Stimulated activated naive CD8-positive, alpha-beta T cell treated with anti-CD3 and anti-CD28 coated beads, Interleukin-15, Interleukin-2, amounts not matched to agents 100 ng/mL and 50 ng/mL, for 24 hours (primary cell): ENCODE measurements at regions not wholly inside any gene's neighbourhood (a gene's known extent, or its start where the extent isn't known, plus 50 kb on each side); places are given as distances from the start of the nearest gene placed in this dataset.

Experiments used
- H3K27ac Mint-ChIP-seq: one replicate; pipeline ENCODE4 v1.8.0; 2021; ENCODE audit warnings: mild to moderate bottlenecking, mixed read lengths
- H3K27me3 Mint-ChIP-seq: one replicate; pipeline ENCODE4 v1.8.0; 2021; ENCODE audit warnings: mixed read lengths
- H3K36me3 Mint-ChIP-seq: one replicate; pipeline ENCODE4 v1.8.0; 2021; ENCODE audit warnings: low read depth, mixed read lengths
- H3K4me1 Mint-ChIP-seq: one replicate; pipeline ENCODE4 v1.8.0; 2021; ENCODE audit warnings: low read depth, mixed read lengths
- H3K4me3 Mint-ChIP-seq: one replicate; pipeline ENCODE4 v1.8.0; 2021; ENCODE audit warnings: mild to moderate bottlenecking, mixed read lengths
- H3K9me3 Mint-ChIP-seq: one replicate; pipeline ENCODE4 v1.8.0; 2021; ENCODE audit warnings: mixed read lengths

- H3K36me3 Mint-ChIP-seq: no peaks in the 10 kb centered on the region
- no peak overlapping the region for H3K27ac Mint-ChIP-seq
- no peaks in the 10 kb centered on the region for H3K9me3 Mint-ChIP-seq
Observed at GRCh38 chr11:122509091-122509490, 146.4 kb upstream of the UBASH3B start.

GRCh38 chr11:122505304-122506006 lies 150.1 kb upstream of the UBASH3B start:
- Mint-ChIP-seq H3K4me1 (no peaks in the 10 kb centered on the region), H3K4me3 (no peak overlapping the region), H3K27ac (no peak overlapping the region), H3K27me3 (peaks cover 30% of the 10 kb centered on the region), H3K9me3 (no peaks in the 10 kb centered on the region), H3K36me3 (no peaks in the 10 kb centered on the region)

More at GRCh38 chr11:122509091-122509490, 146.4 kb upstream of the UBASH3B start:
- no peak overlapping the region for H3K4me3 Mint-ChIP-seq
- no peaks in the 10 kb centered on the region for H3K4me1 Mint-ChIP-seq
- peaks cover 23% of the 10 kb centered on the region for H3K27me3 Mint-ChIP-seq

GRCh38 chr11:122494221-122494620 lies 161.3 kb upstream of the UBASH3B start:
- H3K4me3 Mint-ChIP-seq: no peak overlapping the region
- no peaks in the 10 kb centered on the region for H3K36me3 Mint-ChIP-seq
- no peaks in the 10 kb centered on the region for H3K4me1 Mint-ChIP-seq
- peaks cover 8% of the 10 kb centered on the region for H3K27me3 Mint-ChIP-seq
- H3K27ac Mint-ChIP-seq: no peak overlapping the region
- peaks cover 3% of the 10 kb centered on the region for H3K9me3 Mint-ChIP-seq

GRCh38 chr11:122491509-122491908 lies 164.0 kb upstream of the UBASH3B start:
- H3K4me3 Mint-ChIP-seq: no peak overlapping the region
- H3K27ac Mint-ChIP-seq: no peak overlapping the region
- no peaks in the 10 kb centered on the region for H3K9me3 Mint-ChIP-seq
- no peaks in the 10 kb centered on the region for H3K36me3 Mint-ChIP-seq
- peaks cover under 1% of the 10 kb centered on the region for H3K27me3 Mint-ChIP-seq
- no peaks in the 10 kb centered on the region for H3K4me1 Mint-ChIP-seq

- Mint-ChIP-seq H3K9me3 (no peaks in the 10 kb centered on the region), H3K27me3 (no peaks in the 10 kb centered on the region), H3K27ac (no peak overlapping the region), H3K4me1 (no peaks in the 10 kb centered on the region), H3K4me3 (no peak overlapping the region), H3K36me3 (no peaks in the 10 kb centered on the region)
Observed at GRCh38 chr11:122488892-122489706, 166.4 kb upstream of the UBASH3B start.

GRCh38 chr11:122487669-122488068 lies 167.9 kb upstream of the UBASH3B start:
- Mint-ChIP-seq H3K4me1 (no peaks in the 10 kb centered on the region), H3K4me3 (no peak overlapping the region), H3K27me3 (no peaks in the 10 kb centered on the region), H3K27ac (no peak overlapping the region), H3K9me3 (peaks cover 11% of the 10 kb centered on the region), H3K36me3 (no peaks in the 10 kb centered on the region)

GRCh38 chr11:122486793-122487495 lies 168.6 kb upstream of the UBASH3B start:
- Mint-ChIP-seq H3K9me3 (peaks cover 15% of the 10 kb centered on the region), H3K36me3 (no peaks in the 10 kb centered on the region), H3K4me3 (no peak overlapping the region), H3K27me3 (no peaks in the 10 kb centered on the region), H3K27ac (no peak overlapping the region), H3K4me1 (no peaks in the 10 kb centered on the region)

- Mint-ChIP-seq H3K4me3 (no peak overlapping the region), H3K27me3 (peaks cover 24% of the 10 kb centered on the region), H3K27ac (no peak overlapping the region), H3K4me1 (no peaks in the 10 kb centered on the region), H3K36me3 (no peaks in the 10 kb centered on the region), H3K9me3 (peaks cover 22% of the 10 kb centered on the region)
Observed at GRCh38 chr11:122478986-122479385, 176.5 kb upstream of the UBASH3B start.

- peaks cover under 1% of the 10 kb centered on the region for H3K27me3 Mint-ChIP-seq
- H3K36me3 Mint-ChIP-seq: no peaks in the 10 kb centered on the region
- H3K4me1 Mint-ChIP-seq: no peaks in the 10 kb centered on the region
- H3K27ac Mint-ChIP-seq: no peak overlapping the region
- H3K4me3 Mint-ChIP-seq: no peak overlapping the region
- H3K9me3 Mint-ChIP-seq: peaks cover 3% of the 10 kb centered on the region
Observed at GRCh38 chr11:122468965-122469364, 186.6 kb upstream of the UBASH3B start.

- Mint-ChIP-seq H3K4me1 (no peaks in the 10 kb centered on the region), H3K27ac (no peak overlapping the region), H3K36me3 (no peaks in the 10 kb centered on the region), H3K27me3 (no peaks in the 10 kb centered on the region), H3K4me3 (no peak overlapping the region), H3K9me3 (peaks cover 11% of the 10 kb centered on the region)
Observed at GRCh38 chr11:122463530-122463929, 192.0 kb upstream of the UBASH3B start.

GRCh38 chr11:122459064-122459463 lies 196.5 kb upstream of the UBASH3B start:
- H3K4me3 Mint-ChIP-seq: no peak overlapping the region
- H3K4me1 Mint-ChIP-seq: no peaks in the 10 kb centered on the region
- no peak overlapping the region for H3K27ac Mint-ChIP-seq
- H3K27me3 Mint-ChIP-seq: no peaks in the 10 kb centered on the region
- peaks cover 19% of the 10 kb centered on the region for H3K9me3 Mint-ChIP-seq
- H3K36me3 Mint-ChIP-seq: no peaks in the 10 kb centered on the region

- Mint-ChIP-seq H3K9me3 (peaks cover 11% of the 10 kb centered on the region), H3K27me3 (peaks cover 4% of the 10 kb centered on the region), H3K36me3 (no peaks in the 10 kb centered on the region), H3K4me3 (no peak overlapping the region), H3K27ac (no peak overlapping the region), H3K4me1 (no peaks in the 10 kb centered on the region)
Observed at GRCh38 chr11:122453586-122453985, 201.9 kb upstream of the UBASH3B start.

- Mint-ChIP-seq H3K36me3 (no peaks in the 10 kb centered on the region), H3K4me3 (no peak overlapping the region), H3K4me1 (no peaks in the 10 kb centered on the region), H3K27ac (no peak overlapping the region), H3K9me3 (peaks cover 6% of the 10 kb centered on the region), H3K27me3 (peaks cover 7% of the 10 kb centered on the region)
Observed at GRCh38 chr11:122451911-122452310, 203.6 kb upstream of the UBASH3B start.

GRCh38 chr11:122441666-122442035 lies 213.9 kb upstream of the UBASH3B start:
- no peaks in the 10 kb centered on the region for H3K36me3 Mint-ChIP-seq
- no peak overlapping the region for H3K27ac Mint-ChIP-seq
- no peak overlapping the region for H3K4me3 Mint-ChIP-seq
- H3K4me1 Mint-ChIP-seq: no peaks in the 10 kb centered on the region
- H3K9me3 Mint-ChIP-seq: no peaks in the 10 kb centered on the region
- peaks cover 11% of the 10 kb centered on the region for H3K27me3 Mint-ChIP-seq
